ENCODE measurements at regions not wholly inside any gene's neighbourhood (a gene's known extent, or its start where the extent isn't known, plus 50 kb on each side); places are given as distances from the start of the nearest gene placed in this dataset.

DNA sequence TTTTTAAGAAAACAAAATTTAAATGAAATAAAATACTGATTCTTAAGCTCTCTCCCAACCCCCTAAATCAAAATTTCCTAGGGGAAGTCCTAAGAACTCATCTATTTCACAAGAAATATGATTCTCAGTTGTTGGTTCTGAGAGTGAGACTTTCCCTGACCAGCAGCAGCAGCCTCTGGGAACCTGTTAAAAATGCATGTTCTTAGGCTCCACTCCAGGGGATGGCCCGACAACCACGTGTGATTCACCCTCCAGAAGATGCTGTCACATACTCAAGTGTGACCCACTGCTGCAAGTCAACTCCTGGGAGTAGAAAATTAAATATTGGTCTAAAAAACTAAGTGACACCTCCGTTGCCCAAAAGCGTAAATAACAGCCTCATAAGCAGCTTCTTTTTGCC is 343.2 kb upstream of the NR2F2 start:
- H3K4me3 ChIP-seq (ENCODE audit: low read depth, low read length), result no peak overlapping the region
- no peak for TF ChIP-seq CTCF (IDR thresholded peaks at IDR 0.05; ENCODE audit: low read depth, low read length)

DNA sequence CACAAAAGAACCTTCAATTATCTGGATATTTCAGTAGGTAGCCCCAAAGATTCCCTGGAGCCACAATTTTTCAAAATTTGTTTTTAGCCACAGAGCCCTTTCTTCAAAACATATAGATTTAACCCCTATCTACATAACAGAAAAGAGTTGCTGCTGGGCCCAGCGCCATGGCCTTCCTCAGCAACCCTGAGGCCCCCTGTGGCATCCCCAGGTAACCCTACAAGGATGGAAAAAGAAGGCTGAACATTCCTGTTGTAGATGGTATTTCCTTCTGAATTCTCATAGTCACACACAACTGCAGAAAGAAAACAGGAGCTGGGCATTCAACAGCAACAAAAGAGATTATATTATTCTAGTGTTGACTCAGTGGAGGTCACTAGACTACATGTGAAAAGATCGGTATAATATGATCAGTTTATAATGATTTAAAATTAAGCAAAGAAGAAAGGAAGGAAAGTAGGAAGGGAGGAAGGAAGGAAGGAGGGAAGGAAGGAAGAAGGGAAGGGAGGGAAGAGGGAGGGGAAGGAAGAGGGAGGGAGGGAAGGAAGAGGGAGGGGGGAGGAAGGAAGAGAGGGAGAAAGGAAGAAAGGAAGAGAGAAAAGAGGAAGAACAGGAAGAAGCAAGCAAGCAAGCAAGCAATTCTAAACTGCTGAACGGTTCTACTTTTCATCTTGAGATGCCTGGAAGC is 342.5 kb upstream of the NR2F2 start:
- H3K4me3 ChIP-seq (ENCODE audit: low read depth, low read length), result no peak overlapping the region
- TF ChIP-seq CTCF (IDR thresholded peaks at IDR 0.05; ENCODE audit: low read depth, low read length), result no peak

DNA sequence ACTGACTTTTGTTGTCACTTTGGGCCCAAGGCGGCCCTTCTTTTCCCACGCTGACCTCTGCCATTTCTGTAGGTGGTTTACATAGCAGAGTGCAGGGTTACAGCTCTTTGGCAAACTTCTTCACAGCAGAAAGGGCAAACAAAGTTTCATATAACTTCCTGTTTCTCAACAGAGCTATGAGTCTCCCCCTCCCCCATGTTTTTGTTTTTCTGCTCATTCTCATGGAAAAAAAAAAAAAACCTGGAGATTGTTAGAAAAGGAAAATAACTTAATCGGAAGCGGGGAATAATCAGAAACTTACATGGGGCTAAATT is 342.0 kb upstream of the NR2F2 start:
- no peak overlapping the region for H3K4me3 ChIP-seq (ENCODE audit: low read depth, low read length)
- no peak for TF ChIP-seq CTCF (IDR thresholded peaks at IDR 0.05; ENCODE audit: low read depth, low read length)

GRCh38 chr15:95989392-95989791 is 341.1 kb upstream of the NR2F2 start:
- no peak for TF ChIP-seq CTCF (IDR thresholded peaks at IDR 0.05; ENCODE audit: low read depth, low read length)
- H3K4me3 ChIP-seq (ENCODE audit: low read depth, low read length), result no peak overlapping the region

- no peak overlapping the region for H3K4me3 ChIP-seq (ENCODE audit: low read depth, low read length)
- TF ChIP-seq CTCF (IDR thresholded peaks at IDR 0.05; ENCODE audit: low read depth, low read length), result no peak
Measured at GRCh38 chr15:95990833-95991232, 339.7 kb upstream of the NR2F2 start.

GRCh38 chr15:95994418-95994817 is 336.1 kb upstream of the NR2F2 start:
- no peak for TF ChIP-seq CTCF (IDR thresholded peaks at IDR 0.05; ENCODE audit: low read depth, low read length)
- no peak overlapping the region for H3K4me3 ChIP-seq (ENCODE audit: low read depth, low read length)

DNA sequence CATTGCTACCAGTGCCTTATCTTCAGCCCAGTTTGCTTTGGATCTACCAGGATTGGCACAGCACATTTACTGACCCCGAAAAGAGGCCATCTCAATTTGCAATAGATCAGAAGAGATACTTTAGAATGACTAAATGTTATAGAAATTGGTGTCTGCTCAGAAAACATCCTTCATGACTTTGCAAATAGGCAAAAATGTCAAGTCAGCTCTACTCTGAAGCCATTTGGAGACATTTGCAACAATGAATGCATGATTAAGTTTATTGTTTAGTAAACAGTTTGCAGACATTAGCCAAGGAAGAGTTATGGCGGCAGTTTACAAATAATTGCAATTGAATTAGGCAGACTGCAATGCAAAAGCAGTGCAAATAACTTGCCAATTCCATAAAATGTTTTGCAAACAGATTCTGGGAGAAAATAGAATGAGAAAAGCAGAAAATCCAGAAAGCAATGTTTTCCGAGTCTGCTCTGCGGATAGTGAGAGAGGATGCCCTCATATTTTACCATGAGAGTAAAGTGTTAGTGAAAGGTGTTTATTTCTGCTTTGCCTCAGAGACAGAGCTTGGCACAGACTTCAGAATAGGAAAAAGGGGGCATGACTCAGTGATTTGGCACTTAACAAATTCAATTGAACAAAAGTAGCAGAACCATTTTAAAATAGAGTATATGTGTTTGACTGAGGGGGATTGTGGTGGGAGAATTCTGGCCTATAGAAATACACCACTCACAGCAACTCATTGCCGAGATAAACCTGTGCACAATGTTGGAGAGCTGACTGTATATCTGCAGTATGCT is 334.9 kb upstream of the NR2F2 start:
- no peak for TF ChIP-seq CTCF (IDR thresholded peaks at IDR 0.05; ENCODE audit: low read depth, low read length)
- no peak overlapping the region for H3K4me3 ChIP-seq (ENCODE audit: low read depth, low read length)
